ENCODE measurements at regions not wholly inside any gene's neighbourhood (a gene's known extent, or its start where the extent isn't known, plus 50 kb on each side); places are given as distances from the start of the nearest gene placed in this dataset.

DNA sequence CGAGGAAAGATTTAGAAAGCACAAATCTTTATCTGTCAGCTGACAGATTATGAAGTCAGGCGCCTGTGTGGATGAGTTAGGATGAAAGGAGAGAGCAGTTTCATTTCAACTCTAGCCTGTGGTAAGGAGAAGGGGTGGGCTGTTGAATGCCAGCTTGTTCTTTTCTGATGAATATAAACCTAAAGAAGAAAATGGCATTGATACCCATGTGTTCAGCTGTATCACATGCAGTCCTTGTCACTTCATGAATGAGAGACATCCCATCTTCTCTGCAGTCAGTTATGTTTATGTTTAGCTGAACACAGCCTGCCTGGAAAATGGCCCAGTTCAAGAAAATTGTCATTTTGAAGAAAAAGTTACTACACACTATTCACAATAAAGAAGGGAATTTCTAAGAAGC lies 345.7 kb upstream of the RBMS3 start:
- ChIA-PET POLR2A (no interaction called here), CTCF (no interaction called here)
- H3K27ac ChIP-seq (ENCODE audit: low read length), result no peak overlapping the region
- TF ChIP-seq POLR2AphosphoS5 (IDR thresholded peaks at IDR 0.05; ENCODE audit: low read depth, low read length), result no peak
- TF ChIP-seq TCF7L2 (IDR thresholded peaks at IDR 0.05; ENCODE audit: low read depth, low read length), result no peak
- TF ChIP-seq SIN3A (IDR thresholded peaks at IDR 0.05; ENCODE audit: borderline replicate concordance, insufficient read depth, low read depth, low read length), result no peak
- TF ChIP-seq, protein P1, sequence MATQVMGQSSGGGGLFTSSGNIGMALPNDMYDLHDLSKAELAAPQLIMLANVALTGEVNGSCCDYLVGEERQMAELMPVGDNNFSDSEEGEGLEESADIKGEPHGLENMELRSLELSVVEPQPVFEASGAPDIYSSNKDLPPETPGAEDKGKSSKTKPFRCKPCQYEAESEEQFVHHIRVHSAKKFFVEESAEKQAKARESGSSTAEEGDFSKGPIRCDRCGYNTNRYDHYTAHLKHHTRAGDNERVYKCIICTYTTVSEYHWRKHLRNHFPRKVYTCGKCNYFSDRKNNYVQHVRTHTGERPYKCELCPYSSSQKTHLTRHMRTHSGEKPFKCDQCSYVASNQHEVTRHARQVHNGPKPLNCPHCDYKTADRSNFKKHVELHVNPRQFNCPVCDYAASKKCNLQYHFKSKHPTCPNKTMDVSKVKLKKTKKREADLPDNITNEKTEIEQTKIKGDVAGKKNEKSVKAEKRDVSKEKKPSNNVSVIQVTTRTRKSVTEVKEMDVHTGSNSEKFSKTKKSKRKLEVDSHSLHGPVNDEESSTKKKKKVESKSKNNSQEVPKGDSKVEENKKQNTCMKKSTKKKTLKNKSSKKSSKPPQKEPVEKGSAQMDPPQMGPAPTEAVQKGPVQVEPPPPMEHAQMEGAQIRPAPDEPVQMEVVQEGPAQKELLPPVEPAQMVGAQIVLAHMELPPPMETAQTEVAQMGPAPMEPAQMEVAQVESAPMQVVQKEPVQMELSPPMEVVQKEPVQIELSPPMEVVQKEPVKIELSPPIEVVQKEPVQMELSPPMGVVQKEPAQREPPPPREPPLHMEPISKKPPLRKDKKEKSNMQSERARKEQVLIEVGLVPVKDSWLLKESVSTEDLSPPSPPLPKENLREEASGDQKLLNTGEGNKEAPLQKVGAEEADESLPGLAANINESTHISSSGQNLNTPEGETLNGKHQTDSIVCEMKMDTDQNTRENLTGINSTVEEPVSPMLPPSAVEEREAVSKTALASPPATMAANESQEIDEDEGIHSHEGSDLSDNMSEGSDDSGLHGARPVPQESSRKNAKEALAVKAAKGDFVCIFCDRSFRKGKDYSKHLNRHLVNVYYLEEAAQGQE (IDR thresholded peaks at IDR 0.05; ENCODE audit: insufficient read depth in 1 of 2, low read depth in 2 of 2, low read length in 1 of 2), result no peak
- TF ChIP-seq, protein P2, sequence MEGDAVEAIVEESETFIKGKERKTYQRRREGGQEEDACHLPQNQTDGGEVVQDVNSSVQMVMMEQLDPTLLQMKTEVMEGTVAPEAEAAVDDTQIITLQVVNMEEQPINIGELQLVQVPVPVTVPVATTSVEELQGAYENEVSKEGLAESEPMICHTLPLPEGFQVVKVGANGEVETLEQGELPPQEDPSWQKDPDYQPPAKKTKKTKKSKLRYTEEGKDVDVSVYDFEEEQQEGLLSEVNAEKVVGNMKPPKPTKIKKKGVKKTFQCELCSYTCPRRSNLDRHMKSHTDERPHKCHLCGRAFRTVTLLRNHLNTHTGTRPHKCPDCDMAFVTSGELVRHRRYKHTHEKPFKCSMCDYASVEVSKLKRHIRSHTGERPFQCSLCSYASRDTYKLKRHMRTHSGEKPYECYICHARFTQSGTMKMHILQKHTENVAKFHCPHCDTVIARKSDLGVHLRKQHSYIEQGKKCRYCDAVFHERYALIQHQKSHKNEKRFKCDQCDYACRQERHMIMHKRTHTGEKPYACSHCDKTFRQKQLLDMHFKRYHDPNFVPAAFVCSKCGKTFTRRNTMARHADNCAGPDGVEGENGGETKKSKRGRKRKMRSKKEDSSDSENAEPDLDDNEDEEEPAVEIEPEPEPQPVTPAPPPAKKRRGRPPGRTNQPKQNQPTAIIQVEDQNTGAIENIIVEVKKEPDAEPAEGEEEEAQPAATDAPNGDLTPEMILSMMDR (IDR thresholded peaks at IDR 0.05), result no peak
- no TSS peak for BruUV-seq (replicated peaks)
- intact Hi-C loops (cut with micrococcal nuclease; ENCODE audit: unreplicated experiment) (no loop called here), in situ Hi-C loops (cut with HindIII; ENCODE audit: low pct_unique_long_range_greater_than_20kb, low sequenced_read_pairs) (no loop called here)
- no peak for DNase-seq (ENCODE audit: low read depth, low spot score)
- H3K9me3 ChIP-seq (ENCODE audit: control insufficient read depth, insufficient read depth, low read depth, low read length), result no peaks in the 10 kb centered on the region
- no peak for ATAC-seq
- H3K36me3 ChIP-seq (ENCODE audit: control insufficient read depth, insufficient read depth, low read length), result no peaks in the 10 kb centered on the region
- H3K4me1 ChIP-seq (ENCODE audit: control insufficient read depth, insufficient read depth, low read length), result no peaks in the 10 kb centered on the region
- no peaks in the 10 kb centered on the region for H3K27me3 ChIP-seq (ENCODE audit: control insufficient read depth, insufficient read depth, low read length)
- no peak overlapping the region for H3K4me3 ChIP-seq (ENCODE audit: low read depth in 2 of 2, low read length in 2 of 2)

DNA sequence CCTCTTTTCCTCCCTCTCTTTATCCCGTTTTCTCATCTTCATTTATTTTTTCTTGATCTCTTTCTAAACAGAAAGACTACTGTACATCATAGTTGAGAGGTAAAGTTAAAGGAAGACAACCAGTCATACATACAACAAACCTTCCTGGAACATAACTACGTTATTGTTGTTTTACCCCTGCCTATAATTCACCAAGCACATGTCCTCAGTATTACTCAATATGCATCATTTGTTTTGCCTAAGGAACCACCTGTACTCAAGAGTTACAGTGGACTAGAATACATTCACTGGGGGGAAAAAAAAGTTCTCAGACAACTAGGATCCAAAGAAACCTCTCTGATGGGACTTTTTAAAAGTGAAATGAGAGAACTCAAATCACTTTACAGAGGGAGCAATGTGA lies 344.7 kb upstream of the RBMS3 start:
- H3K27ac ChIP-seq (ENCODE audit: low read length), result no peak overlapping the region

More for the DNA sequence above, 344.7 kb upstream of the RBMS3 start:
- ATAC-seq (no peak), DNase-seq (ENCODE audit: low read depth, low spot score) (no peak)
- Histone ChIP-seq H3K4me3 (ENCODE audit: low read depth in 2 of 2, low read length in 2 of 2) (no peak overlapping the region), H3K27me3 (ENCODE audit: control insufficient read depth, insufficient read depth, low read length) (no peaks in the 10 kb centered on the region), H3K36me3 (ENCODE audit: control insufficient read depth, insufficient read depth, low read length) (no peaks in the 10 kb centered on the region), H3K9me3 (ENCODE audit: control insufficient read depth, insufficient read depth, low read depth, low read length) (no peaks in the 10 kb centered on the region), H3K4me1 (ENCODE audit: control insufficient read depth, insufficient read depth, low read length) (no peaks in the 10 kb centered on the region)
- intact Hi-C loops (cut with micrococcal nuclease; ENCODE audit: unreplicated experiment) (no loop called here), in situ Hi-C loops (cut with HindIII; ENCODE audit: low pct_unique_long_range_greater_than_20kb, low sequenced_read_pairs) (no loop called here)
- CTCF ChIA-PET, result no interaction called here
- TF ChIP-seq TCF7L2 (IDR thresholded peaks at IDR 0.05; ENCODE audit: low read depth, low read length) (no peak), POLR2AphosphoS5 (IDR thresholded peaks at IDR 0.05; ENCODE audit: low read depth, low read length) (no peak), SIN3A (IDR thresholded peaks at IDR 0.05; ENCODE audit: borderline replicate concordance, insufficient read depth, low read depth, low read length) (no peak)
- TF ChIP-seq, protein P1 (IDR thresholded peaks at IDR 0.05; ENCODE audit: insufficient read depth in 1 of 2, low read depth in 2 of 2, low read length in 1 of 2), result no peak
- TF ChIP-seq, protein P2 (IDR thresholded peaks at IDR 0.05), result no peak
- no TSS peak for BruUV-seq (replicated peaks)
- POLR2A ChIA-PET, result no interaction called here
